ENCODE measurements at regions not wholly inside any gene's neighbourhood (a gene's known extent, or its start where the extent isn't known, plus 50 kb on each side); places are given as distances from the start of the nearest gene placed in this dataset.

DNA sequence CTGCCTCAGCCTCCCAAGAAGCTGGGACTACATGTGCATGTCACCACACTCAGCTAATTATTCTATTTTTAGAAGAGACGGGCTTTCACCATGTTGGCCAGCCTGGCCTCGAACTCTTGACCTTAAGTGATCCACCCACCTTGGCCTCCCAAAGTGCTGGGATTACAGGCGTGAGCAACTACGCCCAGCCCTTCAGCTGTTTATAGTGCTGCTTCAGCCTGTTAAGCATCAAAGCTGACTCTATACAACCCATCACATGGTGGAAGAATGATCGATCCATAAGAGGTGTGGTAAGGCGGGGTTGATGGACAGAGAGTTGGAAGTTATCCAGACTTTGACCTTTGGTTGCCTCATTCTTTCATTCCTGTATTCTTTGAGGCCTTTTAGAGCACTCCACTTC lies 56.2 kb upstream of the RAPGEF2 start:
- TF ChIP-seq, protein P1, sequence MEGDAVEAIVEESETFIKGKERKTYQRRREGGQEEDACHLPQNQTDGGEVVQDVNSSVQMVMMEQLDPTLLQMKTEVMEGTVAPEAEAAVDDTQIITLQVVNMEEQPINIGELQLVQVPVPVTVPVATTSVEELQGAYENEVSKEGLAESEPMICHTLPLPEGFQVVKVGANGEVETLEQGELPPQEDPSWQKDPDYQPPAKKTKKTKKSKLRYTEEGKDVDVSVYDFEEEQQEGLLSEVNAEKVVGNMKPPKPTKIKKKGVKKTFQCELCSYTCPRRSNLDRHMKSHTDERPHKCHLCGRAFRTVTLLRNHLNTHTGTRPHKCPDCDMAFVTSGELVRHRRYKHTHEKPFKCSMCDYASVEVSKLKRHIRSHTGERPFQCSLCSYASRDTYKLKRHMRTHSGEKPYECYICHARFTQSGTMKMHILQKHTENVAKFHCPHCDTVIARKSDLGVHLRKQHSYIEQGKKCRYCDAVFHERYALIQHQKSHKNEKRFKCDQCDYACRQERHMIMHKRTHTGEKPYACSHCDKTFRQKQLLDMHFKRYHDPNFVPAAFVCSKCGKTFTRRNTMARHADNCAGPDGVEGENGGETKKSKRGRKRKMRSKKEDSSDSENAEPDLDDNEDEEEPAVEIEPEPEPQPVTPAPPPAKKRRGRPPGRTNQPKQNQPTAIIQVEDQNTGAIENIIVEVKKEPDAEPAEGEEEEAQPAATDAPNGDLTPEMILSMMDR (IDR thresholded peaks at IDR 0.05): no peak
- no peak for TF ChIP-seq POLR2A (IDR thresholded peaks at IDR 0.05)
